ENCODE measurements at regions not wholly inside any gene's neighbourhood (a gene's known extent, or its start where the extent isn't known, plus 50 kb on each side); places are given as distances from the start of the nearest gene placed in this dataset.

DNA sequence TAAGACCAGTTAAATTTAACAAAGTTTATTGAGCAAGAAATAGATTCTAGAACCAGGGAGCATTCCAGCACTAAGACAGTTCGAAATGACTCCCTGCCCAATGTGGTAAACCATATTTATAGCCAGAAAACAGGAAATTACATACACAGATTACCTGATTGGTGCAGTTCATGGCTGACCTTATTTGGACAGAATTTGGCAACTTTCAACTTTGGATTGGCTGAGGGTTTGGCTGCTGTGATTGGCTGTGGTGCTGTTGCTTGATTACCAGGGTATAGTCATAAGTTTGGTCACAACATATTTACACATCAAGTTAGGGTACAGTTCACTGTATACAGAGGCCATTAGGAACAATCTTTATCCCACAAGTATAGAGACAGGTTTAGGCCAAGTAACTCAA, 984.8 kb upstream of the MIR17HG start:
- Histone ChIP-seq H3K4me2 (no peak overlapping the region), H3K79me2 (ENCODE audit: low read depth) (no peaks in the 10 kb centered on the region), H3F3A (ENCODE audit: low read depth) (no peaks in the 10 kb centered on the region), H3K36me3 (no peaks in the 10 kb centered on the region), H2AFZ (replicated peaks) (no peak overlapping the region), H4K20me1 (ENCODE audit: low read depth) (no peaks in the 10 kb centered on the region), H3K27ac (no peak overlapping the region), H3K9me3 (ENCODE audit: low read depth) (no peaks in the 10 kb centered on the region), H3K4me3 (no peak overlapping the region), H3K4me1 (no peaks in the 10 kb centered on the region), H3K27me3 (no peaks in the 10 kb centered on the region), H3K9ac (no peak overlapping the region)
- Mint-ChIP-seq H3K4me3 (no peak overlapping the region), H3K9me3 (peaks cover 4% of the 10 kb centered on the region), H3K36me3 (no peaks in the 10 kb centered on the region), H3K4me1 (no peaks in the 10 kb centered on the region), H3K27me3 (ENCODE audit: insufficient read depth, low read depth) (no peaks in the 10 kb centered on the region), H3K27ac (no peak overlapping the region)
- TF ChIP-seq EZH2 (IDR thresholded peaks at IDR 0.05) (no peak), EZH2phosphoT487 (IDR thresholded peaks at IDR 0.05) (no peak)
- TF ChIP-seq, protein P1, sequence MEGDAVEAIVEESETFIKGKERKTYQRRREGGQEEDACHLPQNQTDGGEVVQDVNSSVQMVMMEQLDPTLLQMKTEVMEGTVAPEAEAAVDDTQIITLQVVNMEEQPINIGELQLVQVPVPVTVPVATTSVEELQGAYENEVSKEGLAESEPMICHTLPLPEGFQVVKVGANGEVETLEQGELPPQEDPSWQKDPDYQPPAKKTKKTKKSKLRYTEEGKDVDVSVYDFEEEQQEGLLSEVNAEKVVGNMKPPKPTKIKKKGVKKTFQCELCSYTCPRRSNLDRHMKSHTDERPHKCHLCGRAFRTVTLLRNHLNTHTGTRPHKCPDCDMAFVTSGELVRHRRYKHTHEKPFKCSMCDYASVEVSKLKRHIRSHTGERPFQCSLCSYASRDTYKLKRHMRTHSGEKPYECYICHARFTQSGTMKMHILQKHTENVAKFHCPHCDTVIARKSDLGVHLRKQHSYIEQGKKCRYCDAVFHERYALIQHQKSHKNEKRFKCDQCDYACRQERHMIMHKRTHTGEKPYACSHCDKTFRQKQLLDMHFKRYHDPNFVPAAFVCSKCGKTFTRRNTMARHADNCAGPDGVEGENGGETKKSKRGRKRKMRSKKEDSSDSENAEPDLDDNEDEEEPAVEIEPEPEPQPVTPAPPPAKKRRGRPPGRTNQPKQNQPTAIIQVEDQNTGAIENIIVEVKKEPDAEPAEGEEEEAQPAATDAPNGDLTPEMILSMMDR (IDR thresholded peaks at IDR 0.05) = no peak
- no peak for DNase-seq (ENCODE audit: low spot score)

DNA sequence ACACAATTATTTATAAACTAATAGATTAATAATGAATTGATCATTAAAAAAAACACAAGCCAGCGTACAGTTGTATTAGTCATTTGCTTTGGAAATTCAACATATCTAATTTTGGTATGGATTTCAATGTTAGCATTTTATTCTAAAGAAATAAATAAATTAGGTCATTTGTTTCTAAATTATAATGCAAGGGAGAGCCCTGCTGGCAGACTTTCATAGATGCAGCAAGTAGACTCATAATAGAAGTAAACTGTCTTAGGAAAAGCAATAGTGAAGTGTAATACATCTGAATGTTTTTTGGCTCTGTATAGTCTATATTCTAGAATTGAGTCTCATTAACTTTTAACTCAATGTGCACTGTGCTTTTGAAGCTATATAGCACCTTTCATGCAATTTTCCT, 982.4 kb upstream of the MIR17HG start:
- H3K79me2 ChIP-seq (ENCODE audit: low read depth) = no peaks in the 10 kb centered on the region
- H3K4me2 ChIP-seq = no peak overlapping the region
- no peaks in the 10 kb centered on the region for H3K4me1 ChIP-seq
- DNase-seq (ENCODE audit: low spot score) = no peak
- Mint-ChIP-seq H3K9me3 (peaks cover 3% of the 10 kb centered on the region), H3K4me3 (no peak overlapping the region), H3K27me3 (ENCODE audit: insufficient read depth, low read depth) (peaks cover 2% of the 10 kb centered on the region), H3K36me3 (no peaks in the 10 kb centered on the region), H3K4me1 (no peaks in the 10 kb centered on the region), H3K27ac (no peak overlapping the region)
- H3K27ac ChIP-seq = no peak overlapping the region
- H3K36me3 ChIP-seq = no peaks in the 10 kb centered on the region
- H3F3A ChIP-seq (ENCODE audit: low read depth) = no peaks in the 10 kb centered on the region
- no peaks in the 10 kb centered on the region for H4K20me1 ChIP-seq (ENCODE audit: low read depth)
- no peaks in the 10 kb centered on the region for H3K27me3 ChIP-seq
- H3K9me3 ChIP-seq (ENCODE audit: low read depth) = no peaks in the 10 kb centered on the region
- no peak overlapping the region for H2AFZ ChIP-seq (replicated peaks)
- H3K9ac ChIP-seq = no peak overlapping the region
- no peak for TF ChIP-seq EZH2 (IDR thresholded peaks at IDR 0.05)
- TF ChIP-seq, protein P1 (IDR thresholded peaks at IDR 0.05) = peak; percentile 31
- no peak overlapping the region for H3K4me3 ChIP-seq

DNA sequence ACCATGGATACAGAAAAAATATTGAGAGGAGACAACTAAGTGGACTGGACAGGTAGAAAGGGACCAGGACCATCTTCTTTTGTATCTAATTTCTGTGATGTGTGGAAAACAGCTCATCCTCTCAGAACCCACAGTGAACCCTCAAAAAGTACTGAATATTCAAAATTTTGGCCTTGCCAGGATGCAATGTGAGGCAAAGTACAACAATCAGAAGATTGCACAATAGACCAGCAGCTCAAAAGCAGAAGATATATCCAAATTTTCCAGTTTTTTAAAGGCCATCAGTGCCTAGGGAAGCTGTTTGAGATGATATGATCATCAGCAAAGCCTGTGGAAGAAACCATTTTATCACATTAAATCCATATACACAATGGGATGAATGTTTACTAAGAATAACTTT, 973.3 kb upstream of the MIR17HG start:
- Histone ChIP-seq H3K9ac (no peak overlapping the region), H3K4me1 (no peaks in the 10 kb centered on the region), H3K27me3 (no peaks in the 10 kb centered on the region), H3K79me2 (ENCODE audit: low read depth) (no peaks in the 10 kb centered on the region), H3K27ac (no peak overlapping the region), H3F3A (ENCODE audit: low read depth) (no peaks in the 10 kb centered on the region), H2AFZ (replicated peaks) (peak overlapping the region; percentile 17), H3K36me3 (no peaks in the 10 kb centered on the region), H3K4me2 (no peak overlapping the region), H3K4me3 (no peak overlapping the region), H4K20me1 (ENCODE audit: low read depth) (no peaks in the 10 kb centered on the region), H3K9me3 (ENCODE audit: low read depth) (no peaks in the 10 kb centered on the region)
- Mint-ChIP-seq H3K4me1 (no peaks in the 10 kb centered on the region), H3K27ac (no peak overlapping the region), H3K27me3 (ENCODE audit: insufficient read depth, low read depth) (peaks cover 6% of the 10 kb centered on the region), H3K4me3 (no peak overlapping the region), H3K9me3 (peaks cover 2% of the 10 kb centered on the region), H3K36me3 (no peaks in the 10 kb centered on the region)
- TF ChIP-seq, protein P1 (IDR thresholded peaks at IDR 0.05) = no peak
- no peak for DNase-seq (ENCODE audit: low spot score)

DNA sequence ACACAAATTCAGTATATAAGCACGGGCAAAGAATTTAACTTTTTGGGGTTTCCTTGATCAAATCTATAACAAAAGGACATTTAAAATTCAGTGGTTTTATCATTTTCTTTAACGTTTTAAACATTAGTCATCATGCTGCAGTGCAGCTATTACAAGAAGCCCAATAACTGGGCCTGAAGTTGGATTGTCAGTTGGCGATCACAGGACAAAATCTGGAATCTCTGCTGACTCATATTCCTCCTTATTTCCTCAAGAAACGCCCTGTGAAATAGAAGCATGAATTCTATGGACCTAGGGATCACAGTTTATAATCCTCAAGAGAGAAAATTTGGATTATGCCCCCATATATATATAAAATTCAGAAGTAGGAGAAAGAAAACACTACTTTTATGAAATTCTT, 971.6 kb upstream of the MIR17HG start:
- no peaks in the 10 kb centered on the region for H3K4me1 ChIP-seq
- Mint-ChIP-seq H3K27me3 (ENCODE audit: insufficient read depth, low read depth) (peaks cover 2% of the 10 kb centered on the region), H3K27ac (no peak overlapping the region), H3K4me1 (no peaks in the 10 kb centered on the region), H3K9me3 (no peaks in the 10 kb centered on the region), H3K4me3 (no peak overlapping the region), H3K36me3 (no peaks in the 10 kb centered on the region)
- no peaks in the 10 kb centered on the region for H3K36me3 ChIP-seq
- H3K27ac ChIP-seq = no peak overlapping the region
- no peak overlapping the region for H2AFZ ChIP-seq (replicated peaks)
- DNase-seq (ENCODE audit: low spot score) = no peak
- H3K4me3 ChIP-seq = no peak overlapping the region
- no peak overlapping the region for H3K9ac ChIP-seq
- no peaks in the 10 kb centered on the region for H4K20me1 ChIP-seq (ENCODE audit: low read depth)
- H3F3A ChIP-seq (ENCODE audit: low read depth) = no peaks in the 10 kb centered on the region
- H3K79me2 ChIP-seq (ENCODE audit: low read depth) = no peaks in the 10 kb centered on the region
- H3K27me3 ChIP-seq = no peaks in the 10 kb centered on the region
- TF ChIP-seq EZH2 (IDR thresholded peaks at IDR 0.05) = no peak
- TF ChIP-seq EZH2phosphoT487 (IDR thresholded peaks at IDR 0.05) = no peak
- TF ChIP-seq, protein P1 (IDR thresholded peaks at IDR 0.05) = no peak
- H3K4me2 ChIP-seq = no peak overlapping the region
- H3K9me3 ChIP-seq (ENCODE audit: low read depth) = no peaks in the 10 kb centered on the region

All from neural progenitor cell (in vitro differentiated cells).